ENCODE measurements at regions not wholly inside any gene's neighbourhood (a gene's known extent, or its start where the extent isn't known, plus 50 kb on each side); places are given as distances from the start of the nearest gene placed in this dataset.

GRCh38 chr13:103276775-103277498, 210.7 kb upstream of the SLC10A2 start:
- no peaks in the 10 kb centered on the region for H3K27me3 ChIP-seq
- TF ChIP-seq CTCF (IDR thresholded peaks at IDR 0.05), result no peak
- no peaks in the 10 kb centered on the region for H3K36me3 ChIP-seq
- no peaks in the 10 kb centered on the region for H3K4me1 ChIP-seq (ENCODE audit: control insufficient read depth in 1 of 2, insufficient read depth in 1 of 2, low read depth in 1 of 2, low read length in 1 of 2)
- no peaks in the 10 kb centered on the region for H3K9me3 ChIP-seq
- H3K27ac ChIP-seq, result no peak overlapping the region
- H3K4me3 ChIP-seq (ENCODE audit: low read depth in 1 of 2, low read length in 1 of 2), result no peak overlapping the region

GRCh38 chr13:103275722-103276121, 209.5 kb upstream of the SLC10A2 start:
- Histone ChIP-seq H3K4me3 (ENCODE audit: low read depth in 1 of 2, low read length in 1 of 2) (no peak overlapping the region), H3K36me3 (no peaks in the 10 kb centered on the region), H3K27me3 (no peaks in the 10 kb centered on the region)

DNA sequence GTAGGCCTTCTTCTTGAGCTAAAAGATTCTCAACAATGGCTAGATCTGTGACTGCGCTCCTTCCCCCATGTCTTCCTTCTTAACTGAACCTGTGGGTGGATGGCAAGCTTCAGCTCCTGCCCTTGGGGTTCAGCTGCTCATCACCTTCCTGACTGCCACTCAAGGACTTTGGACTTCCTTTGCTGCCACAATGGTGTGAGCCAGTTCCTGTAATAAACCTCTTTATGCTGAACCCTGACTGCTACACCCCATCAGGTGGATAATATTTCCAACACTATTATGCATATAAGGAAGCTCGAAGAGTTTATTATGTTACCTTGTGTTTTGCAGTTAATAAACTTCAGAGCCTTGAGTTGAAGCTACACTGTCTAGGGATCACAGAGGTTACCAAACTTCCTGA, 208.9 kb upstream of the SLC10A2 start:
- H3K4me3 ChIP-seq (ENCODE audit: low read depth in 1 of 2, low read length in 1 of 2), result no peak overlapping the region
- TF ChIP-seq CTCF (IDR thresholded peaks at IDR 0.05), result no peak
- no peaks in the 10 kb centered on the region for H3K36me3 ChIP-seq
- no peak overlapping the region for H3K27ac ChIP-seq
- no peaks in the 10 kb centered on the region for H3K9me3 ChIP-seq
- H3K27me3 ChIP-seq, result no peaks in the 10 kb centered on the region
- H3K4me1 ChIP-seq (ENCODE audit: control insufficient read depth in 1 of 2, insufficient read depth in 1 of 2, low read depth in 1 of 2, low read length in 1 of 2), result no peaks in the 10 kb centered on the region

More at GRCh38 chr13:103275722-103276121, 209.5 kb upstream of the SLC10A2 start:
- no peak overlapping the region for H3K27ac ChIP-seq
- H3K4me1 ChIP-seq (ENCODE audit: control insufficient read depth in 1 of 2, insufficient read depth in 1 of 2, low read depth in 1 of 2, low read length in 1 of 2), result no peaks in the 10 kb centered on the region
- TF ChIP-seq CTCF (IDR thresholded peaks at IDR 0.05), result no peak
- no peaks in the 10 kb centered on the region for H3K9me3 ChIP-seq

DNA sequence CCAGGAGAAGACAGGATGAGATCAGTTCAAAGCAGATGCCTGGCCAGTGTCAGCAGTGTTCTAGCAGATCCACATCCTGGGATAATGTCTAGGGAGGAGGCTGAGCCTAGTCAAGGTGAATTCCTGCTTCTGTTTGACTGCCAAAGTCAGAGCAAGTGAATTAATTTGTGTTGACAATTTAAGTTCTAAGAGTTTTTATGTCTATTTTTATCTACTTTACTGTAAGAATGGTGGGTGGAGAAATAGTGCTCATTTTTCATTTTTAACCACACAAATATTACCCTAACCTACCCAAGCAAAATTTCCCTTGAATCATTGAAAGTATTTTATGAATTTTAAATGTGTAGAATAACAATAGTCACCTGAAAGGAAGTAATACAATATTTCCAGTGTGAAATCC, 207.6 kb upstream of the SLC10A2 start:
- TF ChIP-seq CTCF (IDR thresholded peaks at IDR 0.05), result no peak
- Histone ChIP-seq H3K27ac (no peak overlapping the region), H3K4me1 (ENCODE audit: control insufficient read depth in 1 of 2, insufficient read depth in 1 of 2, low read depth in 1 of 2, low read length in 1 of 2) (no peaks in the 10 kb centered on the region), H3K4me3 (ENCODE audit: low read depth in 1 of 2, low read length in 1 of 2) (no peak overlapping the region), H3K27me3 (no peaks in the 10 kb centered on the region), H3K36me3 (no peaks in the 10 kb centered on the region), H3K9me3 (no peaks in the 10 kb centered on the region)

DNA sequence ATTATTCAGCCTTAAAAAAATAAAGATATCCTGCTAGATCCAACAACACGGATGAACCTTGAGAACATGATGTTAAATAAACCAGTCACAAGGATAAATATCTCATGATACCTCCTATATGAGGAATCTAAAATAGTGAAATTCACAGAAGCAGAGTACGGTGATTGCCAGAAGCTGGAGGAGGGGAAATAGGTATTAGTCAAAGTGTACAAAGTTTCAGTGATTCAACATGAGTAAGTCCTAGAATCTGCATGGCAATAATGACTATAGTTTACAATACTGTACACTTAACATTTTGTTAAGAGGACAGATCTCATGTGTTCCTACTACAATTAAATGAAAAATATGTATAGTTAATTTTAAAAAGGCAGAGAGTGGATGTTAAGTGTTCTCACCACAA, 206.6 kb upstream of the SLC10A2 start:
- Histone ChIP-seq H3K4me3 (ENCODE audit: low read depth in 1 of 2, low read length in 1 of 2) (no peak overlapping the region), H3K27me3 (no peaks in the 10 kb centered on the region), H3K9me3 (no peaks in the 10 kb centered on the region)

More for the DNA sequence above, 206.6 kb upstream of the SLC10A2 start:
- no peak for TF ChIP-seq CTCF (IDR thresholded peaks at IDR 0.05)
- H3K27ac ChIP-seq, result no peak overlapping the region
- no peaks in the 10 kb centered on the region for H3K4me1 ChIP-seq (ENCODE audit: control insufficient read depth in 1 of 2, insufficient read depth in 1 of 2, low read depth in 1 of 2, low read length in 1 of 2)
- H3K36me3 ChIP-seq, result no peaks in the 10 kb centered on the region

All from neutrophil (primary cell).